NCI-H774 (cell line): ENCODE measurements at regions not wholly inside any gene's neighbourhood (a gene's known extent, or its start where the extent isn't known, plus 50 kb on each side); places are given as distances from the start of the nearest gene placed in this dataset.

Source experiments
- DNase-seq: peaks from one replicate; lab custom pipeline; 2025; lab: John Stamatoyannopoulos, UW

DNA sequence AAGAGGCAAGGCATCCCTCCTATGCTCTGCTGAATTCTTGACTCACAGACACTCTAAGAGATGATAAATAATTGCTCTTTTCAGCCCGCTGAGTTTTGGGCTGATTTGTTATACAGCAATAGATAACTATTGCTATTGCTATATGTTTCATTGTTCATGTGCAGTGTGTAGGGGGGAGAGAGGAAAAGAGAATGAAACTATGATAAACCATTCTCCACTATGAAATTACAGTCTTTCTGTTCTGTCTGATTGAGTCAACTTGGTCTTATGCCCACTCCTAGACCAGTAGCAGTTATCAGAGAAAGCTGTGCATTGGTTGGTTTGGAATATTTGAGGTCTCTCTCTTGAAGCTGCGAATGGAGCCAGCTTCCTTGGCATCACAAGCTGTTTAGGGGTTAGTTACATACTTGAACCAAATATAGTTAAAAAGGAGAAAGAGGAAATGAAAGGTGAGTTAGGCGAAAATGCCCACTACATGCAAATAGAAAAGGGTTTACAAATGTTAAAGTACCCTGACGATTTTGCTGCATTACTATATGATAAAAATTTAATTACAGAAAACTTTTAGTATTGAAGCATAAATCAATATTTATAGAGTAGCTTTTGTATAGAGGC, 136.3 kb upstream of the ACTBL2 start:
- DNase-seq, result no peak

DNA sequence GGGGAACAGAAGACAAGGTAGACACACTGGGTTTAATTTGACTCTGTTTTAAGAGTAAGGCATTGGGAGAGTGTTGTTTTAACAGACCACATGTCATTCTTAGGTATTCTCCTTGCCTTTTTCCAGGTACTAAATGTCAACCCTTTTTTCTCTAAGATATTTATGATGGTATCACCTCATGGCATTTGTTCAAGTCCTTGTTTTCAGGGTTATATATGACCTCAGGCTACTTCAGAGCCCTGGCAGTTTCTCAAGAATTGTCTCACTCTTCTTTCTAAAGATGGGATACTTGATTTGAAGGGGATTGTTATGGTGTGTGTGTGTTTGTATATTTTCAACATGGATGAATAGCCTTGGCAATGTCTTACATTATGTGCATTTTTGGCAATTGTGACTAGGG, 131.1 kb upstream of the ACTBL2 start:
- DNase-seq, result no peak

DNA sequence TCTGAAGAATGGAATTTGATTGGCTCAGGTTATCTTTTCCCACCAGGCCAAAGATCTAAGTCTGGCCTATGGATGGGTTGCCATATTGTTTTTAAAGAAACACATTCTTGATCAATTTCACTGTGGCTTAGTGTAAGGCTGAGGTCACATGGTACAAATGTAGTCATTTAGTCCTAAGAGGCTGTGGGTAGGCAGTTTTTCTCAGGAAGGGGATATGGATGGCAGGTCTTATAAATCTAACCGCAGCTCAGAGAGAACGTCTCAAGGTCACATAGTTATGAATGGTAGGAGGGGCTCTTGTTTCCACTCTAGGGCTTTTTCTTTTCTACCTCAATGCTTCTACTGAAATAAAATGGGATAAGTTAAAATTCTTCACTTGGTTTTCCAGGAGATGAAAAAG, 128.6 kb upstream of the ACTBL2 start:
- DNase-seq, result no peak

DNA sequence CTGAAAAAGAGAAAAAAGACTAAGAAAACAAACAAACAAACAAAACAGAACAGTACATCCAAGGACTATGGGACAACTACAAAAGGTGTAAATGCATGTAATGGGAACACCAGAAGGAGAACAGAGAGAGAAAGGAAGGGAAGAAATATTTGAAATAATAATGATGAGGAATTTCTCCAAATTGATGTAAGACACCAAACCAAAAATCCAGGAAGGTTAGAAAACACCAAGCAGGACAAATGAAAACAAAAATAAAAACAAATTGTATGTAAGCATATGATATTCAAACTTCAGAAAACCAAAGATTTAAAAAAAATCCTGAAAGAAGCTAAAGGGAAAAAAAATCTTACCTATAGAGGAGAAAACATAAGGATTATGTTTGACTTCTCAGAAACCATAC, 125.9 kb upstream of the ACTBL2 start:
- no peak for DNase-seq

DNA sequence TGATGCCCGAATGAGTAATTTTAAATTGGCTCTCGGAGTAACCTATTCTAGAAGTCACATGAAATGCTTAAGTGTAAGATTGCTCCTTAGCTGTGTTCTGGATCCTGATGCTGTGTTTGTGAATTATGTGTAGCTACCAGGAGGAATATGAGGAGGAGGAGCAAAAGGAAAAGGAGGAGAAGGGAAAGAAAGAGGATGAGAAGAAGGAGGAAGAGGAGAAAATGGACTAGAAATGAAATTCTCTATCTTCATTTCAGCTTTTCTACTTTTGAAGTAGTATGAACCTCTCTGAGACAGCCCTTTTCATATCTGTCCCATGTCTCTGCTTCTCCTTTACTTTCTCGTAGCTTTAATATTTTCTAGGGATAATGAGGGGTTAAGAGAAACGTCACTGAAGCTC, 119.4 kb upstream of the ACTBL2 start:
- no peak for DNase-seq

DNA sequence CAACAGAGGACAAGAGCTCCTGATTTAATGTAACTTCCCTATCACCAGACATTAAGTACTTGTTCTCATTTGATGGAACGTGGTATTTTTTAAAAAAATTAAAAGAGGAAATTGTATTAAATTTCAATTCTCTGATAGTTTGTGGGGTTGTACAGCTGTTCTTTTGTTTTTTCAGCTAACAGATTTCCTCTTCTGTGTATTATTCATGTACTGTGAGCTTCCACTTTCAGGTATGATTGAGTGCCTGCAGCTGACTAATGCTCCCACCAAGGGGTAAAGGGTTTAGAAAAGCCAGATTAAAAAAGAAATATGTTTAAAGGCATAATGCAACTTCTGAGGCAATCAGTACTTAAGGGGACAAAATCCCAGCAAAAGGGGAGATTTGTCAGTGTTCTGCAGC, 117.7 kb upstream of the ACTBL2 start:
- DNase-seq, result no peak

DNA sequence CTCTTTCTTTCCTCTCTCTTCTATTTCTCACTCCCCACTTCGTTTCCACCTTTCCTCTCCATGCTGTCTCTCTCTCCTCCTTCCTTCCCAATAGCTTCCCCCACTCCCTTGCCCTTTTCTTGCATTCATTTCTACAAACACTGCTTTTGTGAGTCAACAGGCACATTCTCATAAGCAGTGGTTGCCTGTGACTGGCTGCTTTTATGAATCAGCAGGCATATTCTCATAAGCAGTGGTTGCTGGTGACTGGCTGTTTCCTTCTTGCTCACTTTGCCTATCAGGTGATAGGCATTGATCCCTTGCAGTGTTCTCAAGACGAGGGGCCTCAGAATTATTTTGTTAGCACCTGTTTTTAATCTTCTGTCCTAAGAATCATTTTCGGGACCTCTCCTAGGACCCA, 116.1 kb upstream of the ACTBL2 start:
- DNase-seq, result no peak

DNA sequence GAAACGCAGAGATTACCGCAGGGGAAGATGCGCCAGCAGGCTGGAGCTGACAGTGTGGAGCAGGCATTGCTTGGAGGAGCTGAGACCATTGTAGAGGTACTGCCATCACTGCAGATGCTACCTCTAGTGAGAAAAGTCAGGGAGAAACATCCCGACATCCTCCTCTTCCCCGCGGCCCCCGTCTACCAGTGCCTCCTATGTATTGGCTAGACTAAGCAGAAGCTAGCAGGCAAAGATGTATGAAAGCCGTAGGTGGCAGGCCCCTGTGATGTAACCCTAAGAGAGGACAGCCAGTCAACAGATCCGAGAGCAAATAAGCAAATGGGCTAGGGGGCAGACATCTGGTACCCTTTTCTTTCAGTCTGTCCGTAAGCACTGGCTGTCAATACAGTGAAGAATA, 115.5 kb upstream of the ACTBL2 start:
- DNase-seq, result no peak

DNA sequence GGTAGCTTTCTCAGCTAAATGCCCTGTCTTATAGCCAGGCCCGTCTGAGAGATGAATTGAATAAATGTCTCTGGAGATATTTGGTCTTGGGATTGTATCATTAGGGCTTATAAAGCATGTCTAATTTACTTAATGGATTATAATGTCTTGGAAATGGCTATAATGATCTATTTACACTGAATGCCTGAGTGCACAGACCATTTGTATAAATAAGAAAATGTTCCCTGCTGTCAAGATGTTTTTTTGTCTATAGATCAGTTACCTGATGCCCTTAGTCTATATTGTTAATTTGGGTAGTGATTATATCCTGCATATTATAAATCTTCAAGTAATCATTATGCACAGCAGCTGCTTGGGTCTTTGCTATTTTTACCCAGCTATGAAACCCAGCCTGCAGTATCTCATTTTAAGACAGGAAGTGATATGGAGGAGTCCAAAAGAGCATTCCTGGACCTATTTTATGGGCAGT, 112.9 kb upstream of the ACTBL2 start:
- no peak for DNase-seq

DNA sequence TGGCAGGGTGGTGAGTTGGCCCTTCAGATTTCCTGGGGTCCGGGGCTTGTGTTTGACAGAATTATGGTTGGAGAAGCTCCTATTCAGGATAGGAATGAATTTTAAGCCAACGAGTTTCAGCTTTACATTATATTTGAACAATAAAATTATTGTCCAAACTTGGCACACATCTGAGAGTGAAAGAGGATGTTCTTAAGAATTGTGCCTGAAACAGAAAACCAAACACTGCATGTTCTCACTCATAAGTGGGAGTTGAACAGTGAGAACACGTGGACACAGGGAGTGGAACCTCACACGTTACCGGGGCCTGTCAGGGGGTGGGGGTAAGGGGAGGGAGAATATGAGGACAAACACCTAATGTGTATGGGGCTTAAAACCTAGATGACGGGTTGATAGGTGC, 111.8 kb upstream of the ACTBL2 start:
- DNase-seq, result no peak

DNA sequence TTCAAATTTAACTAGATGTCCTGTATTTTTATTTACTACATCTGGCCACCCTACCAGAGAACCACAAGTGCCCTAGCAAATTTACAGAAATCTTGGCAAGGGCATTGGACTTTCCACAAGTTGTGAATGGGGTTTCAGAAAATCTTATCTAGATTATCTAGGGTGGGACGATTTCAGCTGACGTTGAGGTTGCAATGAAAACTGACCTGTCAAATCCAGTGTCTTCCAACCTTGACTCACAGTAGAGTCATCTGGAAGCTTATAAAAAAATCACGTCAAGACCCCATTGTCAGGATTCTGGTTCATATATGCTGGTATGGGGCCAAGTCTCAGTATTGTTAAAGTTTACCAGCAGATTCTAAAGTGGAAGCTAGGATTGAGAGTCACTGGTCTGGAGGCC, 109.6 kb upstream of the ACTBL2 start:
- no peak for DNase-seq

DNA sequence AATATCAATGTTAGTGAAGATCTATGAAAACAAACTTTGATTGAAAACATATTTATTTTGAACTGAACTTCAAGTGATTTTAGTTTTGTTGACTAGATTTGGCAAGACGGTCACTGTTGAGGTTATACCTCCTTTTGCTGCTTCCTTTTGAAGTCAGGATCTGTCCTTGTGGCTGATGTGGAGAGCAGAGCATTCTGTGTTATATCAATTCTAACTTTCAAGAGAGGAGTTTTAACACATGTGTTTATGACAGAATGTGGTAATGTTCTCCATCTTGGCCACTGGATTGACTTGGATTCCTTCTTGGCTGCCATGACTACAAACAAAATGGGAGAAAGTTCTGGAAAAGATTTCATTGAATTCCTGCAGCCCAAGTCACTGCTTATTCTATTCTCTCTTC, 104.0 kb upstream of the ACTBL2 start:
- no peak for DNase-seq

DNA sequence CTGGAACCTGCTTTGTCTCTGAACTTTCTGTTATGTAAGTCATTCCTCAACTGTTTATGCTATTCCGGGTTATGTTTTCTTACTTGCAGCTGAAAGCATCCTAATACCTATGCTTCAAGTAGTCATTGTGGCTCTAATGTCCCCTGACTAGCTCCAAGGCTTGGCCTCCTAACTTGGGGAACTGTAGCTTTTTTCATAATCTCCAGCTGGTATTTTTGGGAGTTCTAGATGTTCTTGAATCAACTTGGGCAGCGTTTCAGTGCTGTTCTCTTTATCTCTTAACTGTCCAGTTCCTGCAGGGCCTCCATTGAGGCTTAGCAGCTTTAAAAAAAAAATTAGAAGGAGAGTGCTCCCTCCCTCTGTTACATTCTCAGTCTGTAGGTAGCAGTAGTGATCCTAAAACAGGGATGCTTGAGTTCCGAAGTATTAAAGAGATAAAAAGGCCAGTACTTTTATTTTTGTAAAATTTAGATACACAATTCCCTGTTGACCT, 100.0 kb upstream of the ACTBL2 start:
- no peak for DNase-seq

DNA sequence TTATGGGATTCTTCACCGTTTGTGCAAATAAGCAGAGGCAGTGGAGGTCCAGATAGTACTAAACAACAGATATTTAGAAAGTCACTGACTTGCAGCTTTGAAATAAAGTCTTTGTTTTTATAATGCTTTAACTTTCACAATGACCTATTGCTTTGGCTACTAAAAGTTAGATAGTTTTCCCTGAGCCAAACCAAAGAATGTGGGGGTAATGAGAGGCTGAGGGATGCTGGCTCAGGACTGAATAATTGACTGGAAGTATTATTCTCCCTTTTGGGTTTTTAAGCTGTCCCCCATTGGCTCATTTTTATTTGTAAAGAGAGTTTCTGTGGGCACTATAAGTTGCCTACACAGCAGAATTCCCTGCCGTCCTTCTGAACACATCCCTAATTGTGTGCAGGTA, 99.2 kb upstream of the ACTBL2 start:
- DNase-seq, result no peak

DNA sequence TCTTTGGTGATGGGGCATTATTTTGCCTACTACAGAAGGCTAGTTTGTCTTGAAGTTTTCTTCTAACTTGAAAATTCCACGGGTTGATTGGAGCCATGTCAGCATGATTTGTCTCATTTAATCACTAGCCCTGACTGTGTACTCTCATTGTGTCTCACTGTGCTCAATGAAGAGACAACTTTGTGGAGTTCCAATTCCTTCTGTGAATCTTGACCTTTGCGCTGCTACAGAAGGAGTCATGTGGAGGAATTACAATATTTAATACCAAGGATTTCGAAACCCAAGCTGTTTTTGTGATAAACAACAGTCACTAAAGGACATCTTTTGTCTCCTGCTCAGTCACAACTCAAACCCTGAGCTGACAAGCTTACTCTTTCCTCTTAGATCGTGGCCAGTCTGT, 98.6 kb upstream of the ACTBL2 start:
- DNase-seq, result no peak

DNA sequence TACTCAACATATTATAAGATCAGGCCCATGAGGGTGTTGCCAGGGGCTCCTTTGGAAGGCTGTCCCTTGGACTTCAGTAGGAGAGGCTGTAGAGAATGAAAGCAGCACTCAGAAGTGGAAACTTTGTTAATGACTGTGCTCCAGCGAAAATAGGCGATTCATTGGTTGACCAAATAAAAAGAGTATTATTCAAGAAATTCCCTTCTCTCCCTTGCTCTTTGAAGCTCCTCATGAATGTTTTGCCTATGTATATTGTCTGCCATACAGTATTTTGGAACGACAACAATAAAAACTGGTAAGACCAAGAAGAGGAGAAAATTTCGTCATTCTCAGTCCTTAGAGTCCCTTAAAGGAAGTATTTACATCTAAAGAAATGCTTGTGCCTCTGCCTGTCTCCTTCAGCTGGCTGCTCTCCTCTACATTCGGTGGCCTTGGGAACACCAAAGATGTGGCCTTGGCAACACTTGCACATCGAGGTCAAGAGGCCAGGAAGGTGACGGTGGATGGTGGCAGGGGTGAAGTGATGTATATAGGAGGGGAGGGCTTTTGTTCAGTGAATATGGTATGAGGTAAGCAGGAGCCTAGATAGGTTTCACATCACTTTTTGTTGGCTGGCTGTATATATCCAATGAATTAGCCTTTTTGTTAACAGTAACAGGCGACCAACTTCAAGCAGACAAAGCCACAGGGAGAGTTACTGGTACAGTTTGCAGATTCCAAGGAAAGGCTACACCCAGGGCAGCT, 95.0 kb upstream of the ACTBL2 start:
- DNase-seq, result no peak

DNA sequence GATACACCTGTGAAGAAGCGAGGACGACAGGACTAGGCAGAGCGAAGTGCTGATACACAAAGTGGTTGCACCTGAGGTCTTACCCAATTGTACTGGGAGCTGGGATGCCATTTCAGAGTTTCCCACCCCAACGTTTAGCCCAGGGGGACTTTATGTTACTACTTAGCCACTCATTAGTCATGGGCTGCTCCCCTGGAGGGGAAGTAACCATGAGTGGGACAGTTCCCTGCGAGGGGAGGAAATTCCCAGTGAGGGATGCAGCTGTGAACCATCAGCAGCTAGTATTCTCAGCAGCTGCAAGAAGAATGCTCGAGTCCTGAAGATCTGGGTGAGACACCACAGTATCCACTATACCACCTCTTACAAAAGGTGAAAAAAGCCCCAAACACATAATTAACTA, 93.7 kb upstream of the ACTBL2 start:
- DNase-seq, result no peak

DNA sequence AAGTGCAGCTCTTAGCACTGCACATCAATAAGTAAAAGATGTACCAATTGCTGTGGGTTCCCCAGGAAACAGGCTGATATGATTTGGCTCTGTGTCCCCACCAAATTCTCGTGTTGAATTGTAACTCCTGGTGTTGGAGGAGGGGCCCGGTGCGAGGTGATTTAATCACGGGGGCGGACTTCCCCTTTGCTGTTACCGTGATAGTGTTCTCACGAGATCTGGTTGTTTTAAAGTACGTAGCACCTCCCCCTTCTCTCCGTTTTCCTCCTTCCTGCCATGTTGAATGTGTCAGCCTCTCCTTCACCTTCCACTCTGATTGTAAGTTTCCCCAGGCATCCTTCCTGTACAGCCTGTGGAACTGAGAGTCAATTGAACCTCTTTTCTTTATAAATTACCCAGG, 93.2 kb upstream of the ACTBL2 start:
- DNase-seq, result no peak

DNA sequence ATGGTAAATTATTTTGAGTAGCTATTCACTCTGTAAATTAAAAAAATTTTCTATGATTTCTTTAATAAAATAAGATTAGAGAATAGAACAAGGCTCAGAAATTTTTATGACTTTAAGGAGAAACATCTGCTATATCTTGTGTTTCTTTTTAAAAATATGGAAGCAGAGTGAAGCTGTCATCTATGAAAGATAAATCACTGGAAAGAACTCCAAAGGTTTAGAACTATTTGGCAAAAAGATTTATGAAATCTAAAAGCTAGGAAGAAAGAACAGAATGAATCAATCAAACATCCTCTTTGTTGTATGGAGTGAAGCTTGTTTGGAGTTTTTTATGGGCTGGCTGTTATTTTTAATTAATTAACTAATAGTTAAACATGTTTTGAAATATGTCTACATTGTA, 89.8 kb upstream of the ACTBL2 start:
- no peak for DNase-seq

DNA sequence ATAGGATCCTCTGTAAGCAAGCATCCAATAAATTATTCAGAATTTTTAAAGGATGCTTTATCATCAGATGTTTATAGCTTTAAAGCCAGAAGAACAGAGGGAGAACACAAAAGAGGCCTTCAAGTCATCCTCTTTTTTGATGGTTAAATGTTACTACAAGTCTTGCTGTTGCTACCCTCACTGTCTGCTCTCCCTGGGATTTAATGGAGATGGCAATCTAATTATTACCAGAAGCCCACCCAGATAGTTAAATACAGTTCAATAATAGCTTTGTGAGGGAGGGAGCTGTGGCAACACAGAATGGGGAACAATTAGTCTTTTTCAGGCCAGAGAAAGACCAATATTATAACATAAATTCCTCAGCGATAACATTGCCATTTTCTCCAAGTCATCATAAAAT, 87.0 kb upstream of the ACTBL2 start:
- no peak for DNase-seq

DNA sequence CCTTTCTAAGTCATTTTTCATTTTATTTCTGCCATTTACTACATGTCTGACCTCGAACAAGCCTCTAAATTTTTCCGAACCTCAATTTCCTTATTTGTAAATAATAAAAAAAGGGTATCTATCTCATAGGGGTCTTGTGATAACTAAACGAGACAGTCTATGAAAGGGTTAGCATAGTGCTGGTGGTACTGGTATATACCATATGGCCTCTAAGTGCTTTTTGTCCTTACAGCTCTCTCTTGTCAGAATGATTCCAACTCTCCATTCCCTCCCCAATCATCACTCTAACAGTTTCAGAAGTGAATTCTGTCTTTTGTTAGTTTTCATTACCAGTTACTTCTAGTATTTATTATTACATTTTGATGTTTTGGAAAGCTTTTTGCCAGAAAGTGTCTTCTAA, 85.5 kb upstream of the ACTBL2 start:
- DNase-seq, result no peak

DNA sequence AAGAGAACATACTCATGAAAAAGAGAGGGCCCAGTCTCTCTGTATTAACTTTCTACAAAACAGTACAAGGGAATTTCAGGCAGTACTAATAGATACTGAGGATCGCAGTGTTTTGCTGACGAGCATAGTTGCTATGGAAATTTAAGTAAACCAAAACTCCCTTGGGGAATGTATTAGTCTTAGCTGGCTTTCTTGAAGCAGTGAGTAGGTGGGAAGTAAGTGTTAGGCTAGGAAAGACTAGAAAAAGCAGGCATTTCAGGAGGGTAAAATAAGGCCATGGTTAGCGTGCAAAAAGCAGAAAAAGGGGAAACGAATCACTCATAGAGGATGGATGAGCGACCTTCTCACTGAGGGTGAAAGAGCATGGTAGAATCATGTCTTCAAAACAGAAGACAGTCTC, 84.3 kb upstream of the ACTBL2 start:
- no peak for DNase-seq

DNA sequence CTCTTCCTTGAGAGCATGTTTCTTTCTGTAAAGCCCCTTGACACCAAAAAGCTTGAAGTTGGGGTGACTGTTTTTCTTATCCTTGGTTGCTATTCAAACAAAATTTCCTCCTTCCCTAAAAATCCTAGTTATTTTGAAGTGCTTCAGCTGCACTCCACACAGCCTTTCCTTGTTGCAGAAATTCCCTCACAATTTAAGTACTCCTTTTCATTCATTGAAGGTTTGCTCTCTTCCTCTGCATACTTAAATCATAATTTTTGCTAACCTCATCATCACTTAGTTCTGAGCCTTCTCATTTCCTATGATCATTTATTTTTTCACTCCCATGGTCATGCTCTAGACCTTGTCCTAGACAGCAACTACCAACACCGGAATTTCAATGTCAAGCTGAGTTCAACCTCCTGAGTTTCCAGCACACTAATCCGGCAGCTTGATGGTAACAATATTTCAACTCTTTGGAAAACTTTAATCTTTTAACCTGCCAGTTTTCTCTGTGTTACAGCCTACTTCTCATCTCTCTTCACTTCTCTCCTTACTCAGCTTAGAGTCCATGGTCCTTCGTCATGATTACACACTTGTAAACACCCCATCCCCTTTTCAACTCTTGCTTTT, 78.7 kb upstream of the ACTBL2 start:
- no peak for DNase-seq
